ENCODE measurements at regions not wholly inside any gene's neighbourhood (a gene's known extent, or its start where the extent isn't known, plus 50 kb on each side); places are given as distances from the start of the nearest gene placed in this dataset.

DNA sequence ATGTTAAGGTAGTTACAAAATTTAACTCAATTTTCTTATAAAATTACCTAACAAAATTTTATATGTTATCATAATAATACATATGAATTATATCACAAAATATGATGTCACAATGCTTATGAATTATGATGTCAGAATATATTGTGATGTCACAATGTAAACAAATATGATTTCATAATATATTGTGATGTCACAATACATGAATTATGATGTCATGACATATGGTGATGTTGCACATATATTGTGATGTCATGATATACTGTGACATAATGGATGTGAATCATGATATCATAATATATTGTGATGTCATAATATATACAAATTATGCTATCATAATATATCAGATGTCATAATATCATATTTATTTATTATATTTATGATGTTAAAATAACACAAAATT, 1879.9 kb downstream of the TP53TG3F start:
- no peak for FAIRE-seq
- no peak for DNase-seq (ENCODE audit: low read depth)
- no peak overlapping the region for H3K4me3 ChIP-seq (ENCODE audit: low read depth, low read length)
- no peaks in the 10 kb centered on the region for H3K27me3 ChIP-seq (ENCODE audit: control insufficient read depth, insufficient read depth, low read length)
- H3K36me3 ChIP-seq (ENCODE audit: control insufficient read depth, insufficient read depth, low read length) = no peaks in the 10 kb centered on the region
- TF ChIP-seq CTCF (IDR thresholded peaks at IDR 0.05; ENCODE audit: insufficient read depth, low read length, severe bottlenecking) = no peak

GRCh38 chr16:35342012-35342411, 1882.6 kb downstream of the TP53TG3F start:
- DNase-seq (ENCODE audit: low read depth) = no peak
- Histone ChIP-seq H3K4me3 (ENCODE audit: low read depth, low read length) (no peak overlapping the region), H3K27me3 (ENCODE audit: control insufficient read depth, insufficient read depth, low read length) (no peaks in the 10 kb centered on the region), H3K36me3 (ENCODE audit: control insufficient read depth, insufficient read depth, low read length) (no peaks in the 10 kb centered on the region)
- no peak for FAIRE-seq
- TF ChIP-seq CTCF (IDR thresholded peaks at IDR 0.05; ENCODE audit: insufficient read depth, low read length, severe bottlenecking) = no peak

DNA sequence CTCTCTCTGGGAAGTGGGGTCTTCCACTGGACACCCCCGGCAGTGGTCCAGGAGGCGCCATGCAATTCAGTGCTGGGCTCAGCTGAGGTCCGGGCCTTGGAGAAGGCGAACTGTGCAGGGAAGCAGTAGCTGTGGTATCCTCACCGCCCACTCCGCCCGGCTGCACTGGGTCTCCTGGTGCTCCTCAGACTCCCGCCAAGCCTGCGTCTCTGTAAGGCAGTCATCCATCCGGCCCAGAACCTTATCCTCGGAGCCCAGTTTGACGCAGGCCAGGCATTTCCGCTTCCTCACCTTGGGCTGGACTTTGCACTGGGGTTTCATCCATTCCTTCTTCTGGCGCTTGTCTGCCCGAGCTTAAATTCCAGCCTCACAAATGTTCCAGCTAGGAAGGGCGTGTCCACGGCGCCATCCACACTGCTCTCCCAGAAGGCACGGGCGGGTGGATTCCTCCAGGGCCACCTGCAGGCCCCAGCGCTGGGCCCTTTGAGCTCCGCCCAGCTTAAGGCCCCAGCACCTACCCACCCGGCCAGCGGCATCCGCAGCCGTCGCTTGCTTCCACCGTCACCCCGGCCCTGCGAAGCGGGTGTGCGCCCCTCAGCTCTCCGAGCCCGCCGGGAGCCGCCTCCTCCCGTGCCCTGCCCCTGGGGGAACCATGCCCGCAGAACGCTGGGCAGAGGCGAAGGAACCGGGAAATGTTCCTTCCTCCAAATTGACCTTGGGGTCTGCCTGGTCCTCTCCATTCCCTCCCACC, 1884.8 kb downstream of the TP53TG3F start:
- H3K36me3 ChIP-seq (ENCODE audit: control insufficient read depth, insufficient read depth, low read length) = no peaks in the 10 kb centered on the region
- DNase-seq (ENCODE audit: low read depth) (no peak), FAIRE-seq (no peak)
- no peaks in the 10 kb centered on the region for H3K27me3 ChIP-seq (ENCODE audit: control insufficient read depth, insufficient read depth, low read length)
- H3K4me3 ChIP-seq (ENCODE audit: low read depth, low read length) = no peak overlapping the region
- TF ChIP-seq CTCF (IDR thresholded peaks at IDR 0.05; ENCODE audit: insufficient read depth, low read length, severe bottlenecking) = no peak

- Histone ChIP-seq H3K4me3 (ENCODE audit: low read depth, low read length) (no peak overlapping the region), H3K27me3 (ENCODE audit: control insufficient read depth, insufficient read depth, low read length) (no peaks in the 10 kb centered on the region), H3K36me3 (ENCODE audit: control insufficient read depth, insufficient read depth, low read length) (no peaks in the 10 kb centered on the region)
- TF ChIP-seq CTCF (IDR thresholded peaks at IDR 0.05; ENCODE audit: insufficient read depth, low read length, severe bottlenecking) = no peak
- FAIRE-seq (no peak), DNase-seq (ENCODE audit: low read depth) (no peak)
These were observed 1893.0 kb downstream of the TP53TG3F start for GRCh38 chr16:35352431-35352830.

DNA sequence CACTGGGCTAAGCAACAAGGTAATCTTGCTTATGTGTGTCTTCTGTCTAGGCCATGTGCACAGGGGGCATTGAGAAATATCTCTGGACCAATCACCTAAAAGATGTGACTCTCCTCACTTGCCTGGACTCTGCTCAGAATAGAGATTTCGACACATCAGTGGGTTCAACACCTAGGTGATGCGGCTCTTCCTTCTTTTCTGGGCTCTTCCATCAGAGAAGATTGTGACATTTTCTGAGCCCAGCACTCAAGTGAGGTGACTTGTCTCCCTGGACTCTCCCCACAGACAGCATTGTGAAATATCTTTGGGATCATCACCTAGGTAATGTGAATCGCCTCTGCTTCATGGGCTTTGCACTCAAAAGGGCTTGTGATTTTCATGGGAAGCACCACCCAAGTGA, 1904.1 kb downstream of the TP53TG3F start:
- H3K4me3 ChIP-seq (ENCODE audit: low read depth, low read length) = no peak overlapping the region
- H3K27me3 ChIP-seq (ENCODE audit: control insufficient read depth, insufficient read depth, low read length) = no peaks in the 10 kb centered on the region
- TF ChIP-seq CTCF (IDR thresholded peaks at IDR 0.05; ENCODE audit: insufficient read depth, low read length, severe bottlenecking) = no peak
- FAIRE-seq (no peak), DNase-seq (ENCODE audit: low read depth) (no peak)
- H3K36me3 ChIP-seq (ENCODE audit: control insufficient read depth, insufficient read depth, low read length) = no peaks in the 10 kb centered on the region

DNA sequence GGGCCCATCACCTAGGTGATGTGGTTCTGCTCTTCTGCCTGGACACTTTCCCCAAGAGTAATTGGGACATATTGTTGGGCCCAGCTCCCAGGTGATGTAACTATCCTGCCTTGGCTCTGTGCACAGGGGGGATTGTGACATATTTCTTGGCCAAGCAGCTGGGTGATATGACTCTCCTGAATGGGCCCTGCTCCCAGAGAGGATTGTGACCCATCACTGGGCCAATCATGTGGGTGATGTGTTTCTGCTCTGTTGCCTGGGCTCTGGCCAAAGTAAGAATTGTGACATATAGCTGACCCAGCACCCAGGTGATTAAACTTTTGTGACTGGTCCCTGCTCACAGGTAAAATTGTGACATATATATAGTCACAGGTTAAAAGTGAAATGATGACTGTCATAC, 1904.9 kb downstream of the TP53TG3F start:
- FAIRE-seq = no peak
- no peak for TF ChIP-seq CTCF (IDR thresholded peaks at IDR 0.05; ENCODE audit: insufficient read depth, low read length, severe bottlenecking)
- no peaks in the 10 kb centered on the region for H3K27me3 ChIP-seq (ENCODE audit: control insufficient read depth, insufficient read depth, low read length)

More for the DNA sequence above, 1904.9 kb downstream of the TP53TG3F start:
- no peak overlapping the region for H3K4me3 ChIP-seq (ENCODE audit: low read depth, low read length)
- no peaks in the 10 kb centered on the region for H3K36me3 ChIP-seq (ENCODE audit: control insufficient read depth, insufficient read depth, low read length)
- no peak for DNase-seq (ENCODE audit: low read depth)
